Kidney epithelial cell (primary cell): ENCODE measurements at regions not wholly inside any gene's neighbourhood (a gene's known extent, or its start where the extent isn't known, plus 50 kb on each side); places are given as distances from the start of the nearest gene placed in this dataset.

ENCODE experiments used
- DNase-seq: peaks from one replicate; pipeline ENCODE4 v3.0.0-alpha.2; 2010; ENCODE audit warnings: low read depth
- H3K27me3 ChIP-seq: 2 replicates; pipeline ENCODE4 v1.6.0; 2011; ENCODE audit warnings: low read length; ENCODE audit not compliant: control insufficient read depth, insufficient read depth
- H3K36me3 ChIP-seq: 2 replicates; pipeline ENCODE4 v1.5.1; 2011; ENCODE audit warnings: low read length; ENCODE audit not compliant: control insufficient read depth, insufficient read depth
- H3K4me3 ChIP-seq: 2 replicates; pipeline ENCODE4 v1.5.1; 2011; ENCODE audit warnings: low read depth, mild to moderate bottlenecking, control low read depth, low read length
- CTCF ChIP-seq: IDR thresholded peaks from 2 replicates; pipeline ENCODE4 v1.5.1; 2011; ENCODE audit warnings: mild to moderate bottlenecking, moderate library complexity, low read length, control low read depth, inconsistent platforms; ENCODE audit not compliant: insufficient read depth, poor library complexity, severe bottlenecking

GRCh38 chr6:67680297-67680932 is 954.7 kb upstream of the ADGRB3 start:
- DNase-seq, result no peak

DNA sequence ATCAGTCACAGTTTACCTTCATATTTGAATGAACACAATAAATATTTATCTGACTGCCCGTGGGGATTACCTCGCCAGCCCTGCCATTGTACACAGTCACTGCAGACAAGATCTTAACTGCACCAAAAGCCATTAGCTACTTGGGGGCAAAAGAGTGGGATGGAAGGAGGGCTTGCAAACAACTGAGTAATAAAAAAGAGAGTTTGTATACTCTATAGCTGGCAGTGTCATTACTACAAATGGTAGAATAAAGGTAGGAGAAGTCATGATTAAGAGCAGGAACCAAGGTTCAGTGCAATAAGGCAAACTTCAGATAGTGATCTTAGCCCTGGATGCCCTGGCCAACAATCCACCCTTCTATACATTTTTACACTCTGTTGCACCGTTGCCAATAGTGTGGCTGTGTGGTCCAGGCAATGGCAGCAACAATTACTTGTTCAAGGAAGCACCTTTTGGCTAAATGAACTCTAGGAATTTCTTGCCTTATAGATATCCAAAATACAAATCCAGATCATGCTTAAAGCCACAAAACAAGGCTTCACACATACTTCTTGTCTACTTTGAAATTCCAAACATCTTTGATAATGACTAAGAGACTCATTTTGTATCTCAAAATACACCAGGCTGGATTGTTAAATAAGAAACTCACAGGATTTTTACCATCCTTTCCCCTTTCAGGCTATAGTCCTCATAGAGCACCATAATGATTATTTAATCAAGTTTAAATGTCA is 955.4 kb upstream of the ADGRB3 start:
- Histone ChIP-seq H3K36me3 (no peaks in the 10 kb centered on the region), H3K4me3 (no peak overlapping the region), H3K27me3 (no peaks in the 10 kb centered on the region)
- DNase-seq, result no peak
- TF ChIP-seq CTCF, result no peak

More at GRCh38 chr6:67680297-67680932, 954.7 kb upstream of the ADGRB3 start:
- Histone ChIP-seq H3K36me3 (no peaks in the 10 kb centered on the region), H3K27me3 (no peaks in the 10 kb centered on the region), H3K4me3 (no peak overlapping the region)
- TF ChIP-seq CTCF, result no peak

- Histone ChIP-seq H3K4me3 (no peak overlapping the region), H3K27me3 (no peaks in the 10 kb centered on the region), H3K36me3 (no peaks in the 10 kb centered on the region)
- no peak for TF ChIP-seq CTCF
- DNase-seq, result no peak
Measured at GRCh38 chr6:67676892-67677291, 958.2 kb upstream of the ADGRB3 start.

- Histone ChIP-seq H3K36me3 (no peaks in the 10 kb centered on the region), H3K4me3 (no peak overlapping the region), H3K27me3 (no peaks in the 10 kb centered on the region)
- TF ChIP-seq CTCF, result no peak
- DNase-seq, result no peak
Measured at GRCh38 chr6:67667637-67668422, 967.3 kb upstream of the ADGRB3 start.

- no peak for TF ChIP-seq CTCF
Measured at GRCh38 chr6:67666177-67666964, 968.7 kb upstream of the ADGRB3 start.

More at GRCh38 chr6:67666177-67666964, 968.7 kb upstream of the ADGRB3 start:
- DNase-seq, result no peak
- Histone ChIP-seq H3K36me3 (no peaks in the 10 kb centered on the region), H3K27me3 (no peaks in the 10 kb centered on the region), H3K4me3 (no peak overlapping the region)
